ENCODE measurements at regions not wholly inside any gene's neighbourhood (a gene's known extent, or its start where the extent isn't known, plus 50 kb on each side); places are given as distances from the start of the nearest gene placed in this dataset.

- TF ChIP-seq CTCF (IDR thresholded peaks at IDR 0.05; ENCODE audit: extremely low read depth, missing control alignments) = no peak
- DNase-seq (ENCODE audit: low spot score) = no peak
Observed at GRCh38 chr4:146998157-146998556, 52.5 kb upstream of the TTC29 start.

- DNase-seq (ENCODE audit: low spot score) = no peak
- TF ChIP-seq CTCF (IDR thresholded peaks at IDR 0.05; ENCODE audit: extremely low read depth, missing control alignments) = no peak
Observed at GRCh38 chr4:147003956-147004809, 58.5 kb upstream of the TTC29 start.

- no peak for DNase-seq (ENCODE audit: low spot score)
Observed at GRCh38 chr4:147006229-147006628, 60.6 kb upstream of the TTC29 start.

GRCh38 chr4:147009875-147010274 is 64.2 kb upstream of the TTC29 start:
- DNase-seq (ENCODE audit: low spot score) = no peak
- TF ChIP-seq CTCF (IDR thresholded peaks at IDR 0.05; ENCODE audit: extremely low read depth, missing control alignments) = no peak

More at GRCh38 chr4:147006229-147006628, 60.6 kb upstream of the TTC29 start:
- no peak for TF ChIP-seq CTCF (IDR thresholded peaks at IDR 0.05; ENCODE audit: extremely low read depth, missing control alignments)

GRCh38 chr4:147011411-147011810 is 65.7 kb upstream of the TTC29 start:
- no peak for TF ChIP-seq CTCF (IDR thresholded peaks at IDR 0.05; ENCODE audit: extremely low read depth, missing control alignments)
- DNase-seq (ENCODE audit: low spot score) = no peak

- no peak for TF ChIP-seq CTCF (IDR thresholded peaks at IDR 0.05; ENCODE audit: extremely low read depth, missing control alignments)
- no peak for DNase-seq (ENCODE audit: low spot score)
Observed at GRCh38 chr4:147012059-147012707, 66.5 kb upstream of the TTC29 start.

- TF ChIP-seq CTCF (IDR thresholded peaks at IDR 0.05; ENCODE audit: extremely low read depth, missing control alignments) = no peak
- DNase-seq (ENCODE audit: low spot score) = no peak
Observed at GRCh38 chr4:147014946-147015345, 69.3 kb upstream of the TTC29 start.

All from GM20000 (cell line).